Activated CD4-positive, alpha-beta T cell treated with anti-CD3 and anti-CD28 coated beads, Interleukin-10, Interleukin-2, amounts not matched to agents 100 ng/mL and 50 ng/mL, durations not matched to agents 16 hours and 8 hours (primary cell): ENCODE measurements at regions not wholly inside any gene's neighbourhood (a gene's known extent, or its start where the extent isn't known, plus 50 kb on each side); places are given as distances from the start of the nearest gene placed in this dataset.

ENCODE experiments used
- DNase-seq: peaks from one replicate; pipeline ENCODE4 v3.0.0-alpha.2; 2020

- no peak for DNase-seq
These were observed 65.9 kb upstream of the SLC22A23 start for GRCh38 chr6:3522561-3523260.

DNA sequence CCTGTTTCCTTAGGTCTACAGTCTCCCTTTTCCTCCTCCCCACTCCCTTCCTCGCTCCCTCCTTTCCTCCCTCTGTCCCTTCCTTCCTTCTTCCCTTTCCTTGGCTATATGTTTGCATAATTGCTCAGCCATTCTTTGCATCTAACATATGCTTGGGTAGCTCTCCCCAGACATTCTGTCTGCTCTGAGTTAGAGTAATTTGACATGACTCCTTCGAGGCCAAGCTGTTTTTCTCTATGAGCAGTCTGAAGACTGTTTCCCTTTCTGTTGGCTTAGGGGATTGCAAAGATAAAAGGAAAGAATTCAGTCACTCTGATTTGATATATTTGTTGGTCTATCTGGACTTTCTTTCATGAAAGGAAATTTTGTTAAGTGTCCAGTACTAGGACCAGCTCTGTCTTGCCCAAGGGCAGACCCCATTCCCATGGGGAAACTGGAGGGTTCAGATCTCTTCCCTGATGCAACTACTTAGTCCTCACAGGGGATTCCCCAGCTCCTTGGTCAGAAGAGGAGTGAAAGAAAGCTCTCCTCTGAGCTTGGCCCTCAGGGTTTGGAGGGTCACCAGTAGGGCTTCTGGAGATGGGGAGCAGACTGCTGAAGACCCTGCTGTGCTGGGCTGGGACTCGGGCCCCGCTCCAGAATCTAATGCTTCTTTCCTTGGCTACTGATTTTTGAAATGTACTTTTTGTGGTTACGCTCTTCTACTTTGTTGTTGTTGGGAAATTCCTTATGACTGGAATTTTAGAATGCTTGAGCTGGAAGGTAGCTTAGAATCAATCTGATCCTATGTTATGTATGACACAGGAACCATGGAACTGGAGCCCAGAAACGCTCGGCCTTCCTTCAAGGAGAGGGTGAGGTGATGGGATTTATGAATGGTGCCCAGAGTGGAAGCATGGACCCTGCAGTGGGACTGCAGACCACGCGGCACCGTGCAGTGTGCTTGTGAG lies 63.7 kb upstream of the SLC22A23 start:
- DNase-seq: no peak

DNA sequence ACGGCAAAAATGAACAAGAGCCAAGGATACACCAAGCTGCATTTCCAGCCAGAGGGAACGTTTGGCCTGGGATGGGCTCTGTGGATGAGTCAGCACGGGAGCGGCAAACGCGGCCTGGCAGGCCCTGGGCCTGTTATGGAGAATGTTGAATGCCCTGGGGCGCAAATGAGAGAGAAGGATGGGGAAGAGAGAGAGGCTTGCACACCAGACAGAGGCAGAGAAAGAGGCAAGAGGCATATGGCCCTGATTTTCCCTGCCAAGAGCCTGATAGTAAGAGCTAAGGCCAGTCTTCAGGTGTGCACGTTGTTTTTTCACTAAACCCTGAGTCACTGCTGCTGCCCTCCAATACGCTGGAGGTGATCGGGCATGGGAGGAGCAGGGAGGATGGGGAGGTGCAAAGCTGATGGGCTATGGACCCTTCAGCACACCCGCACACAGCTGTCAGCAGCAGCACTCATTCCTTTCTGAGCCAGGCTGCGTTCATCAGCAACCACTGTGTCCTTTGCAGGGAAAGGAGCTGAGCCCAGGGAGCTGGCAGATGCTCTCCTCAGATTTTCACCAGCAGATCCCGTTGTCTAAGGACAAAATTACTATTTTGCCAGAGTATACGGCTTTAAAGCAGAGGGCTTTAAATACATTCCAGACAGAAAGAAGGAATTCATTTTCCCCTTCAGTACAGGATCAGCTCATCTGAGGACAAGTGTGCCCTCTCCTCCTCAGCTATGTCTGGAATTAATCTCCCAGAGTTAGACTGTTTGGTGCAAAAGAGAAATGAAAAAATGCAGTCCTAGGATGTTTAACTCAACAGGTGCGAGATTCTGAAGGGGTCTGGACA lies 61.7 kb upstream of the SLC22A23 start:
- no peak for DNase-seq

GRCh38 chr6:3517350-3517749 lies 60.5 kb upstream of the SLC22A23 start:
- DNase-seq: no peak

- DNase-seq: no peak
These were observed 59.2 kb upstream of the SLC22A23 start for GRCh38 chr6:3516092-3516491.

GRCh38 chr6:3515669-3516068 lies 58.8 kb upstream of the SLC22A23 start:
- no peak for DNase-seq

GRCh38 chr6:3513416-3513815 lies 56.6 kb upstream of the SLC22A23 start:
- no peak for DNase-seq

- DNase-seq: no peak
These were observed 56.0 kb upstream of the SLC22A23 start for GRCh38 chr6:3512832-3513231.

DNA sequence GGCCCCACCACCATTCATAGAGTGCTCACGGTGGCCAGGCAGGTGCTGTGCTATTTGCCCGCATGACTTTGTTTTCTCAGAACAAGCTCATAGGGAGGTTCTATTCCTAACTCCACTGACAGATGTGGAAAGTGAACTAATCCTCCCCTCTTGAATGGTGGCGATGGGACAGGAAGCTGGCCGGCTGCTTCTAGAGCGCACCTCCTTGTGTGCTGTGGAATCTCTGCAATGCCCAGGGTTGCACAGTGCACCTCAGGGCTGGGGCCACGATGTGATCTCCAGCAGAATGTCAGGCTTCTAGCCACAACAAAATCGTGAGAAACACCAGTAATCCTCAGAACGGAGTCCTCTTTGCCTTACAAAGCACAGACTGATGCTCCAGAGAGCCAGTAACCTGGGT lies 53.8 kb upstream of the SLC22A23 start:
- DNase-seq: no peak

DNA sequence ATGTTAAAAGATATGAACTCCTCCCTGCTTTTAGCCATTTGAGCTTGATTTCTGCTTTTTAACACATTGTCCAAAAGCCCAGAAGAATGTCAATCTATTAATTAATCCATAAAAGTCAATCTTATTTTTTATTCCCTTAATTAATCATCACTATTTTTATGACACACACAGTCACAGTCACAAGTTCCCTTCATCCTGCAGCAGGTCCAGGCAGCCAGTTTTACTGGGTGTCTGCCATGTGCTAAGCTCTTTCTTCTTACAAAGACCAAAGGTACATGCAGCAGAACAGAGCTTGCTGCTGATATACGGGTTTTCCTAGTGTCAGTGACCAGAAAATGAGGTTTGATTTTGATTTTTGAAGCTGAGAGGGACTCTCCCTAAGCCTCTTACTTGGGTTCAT lies 53.3 kb upstream of the SLC22A23 start:
- no peak for DNase-seq

- no peak for DNase-seq
These were observed 52.5 kb upstream of the SLC22A23 start for GRCh38 chr6:3509336-3509735.

DNA sequence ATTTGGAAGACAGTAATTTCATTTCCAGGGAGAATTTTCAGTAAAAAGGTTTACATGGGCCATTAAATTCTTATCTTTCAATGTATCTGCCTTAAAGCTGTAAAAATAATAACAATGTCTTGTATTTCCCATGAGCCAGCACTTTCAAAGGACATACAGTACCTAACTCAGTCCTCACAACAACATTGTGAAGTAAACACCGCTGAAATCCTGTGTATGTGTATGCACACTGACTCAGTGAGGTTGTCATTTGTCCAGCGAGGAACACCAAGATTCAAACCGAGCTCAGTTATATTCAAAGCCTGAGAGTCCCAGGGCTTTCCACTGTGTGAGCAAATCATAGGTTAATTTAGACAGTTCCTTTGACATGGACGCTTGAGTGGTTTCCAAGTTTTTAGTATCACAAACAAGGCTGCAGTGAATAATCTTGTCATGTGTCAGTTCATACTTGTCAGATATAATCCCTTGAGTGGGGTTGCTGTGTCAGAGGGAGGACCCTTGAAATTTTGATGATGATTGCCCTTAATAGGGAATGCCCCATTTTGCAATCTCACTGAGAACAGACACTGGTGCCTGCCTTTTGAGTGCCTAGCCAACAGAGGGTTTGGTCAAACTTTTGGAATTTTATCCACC lies 50.0 kb upstream of the SLC22A23 start:
- DNase-seq: no peak
